HEK293T (cell line): ENCODE measurements at regions not wholly inside any gene's neighbourhood (a gene's known extent, or its start where the extent isn't known, plus 50 kb on each side); places are given as distances from the start of the nearest gene placed in this dataset.

Experiments used
- FOXK2 ChIP-seq: fragments of 450-650 bp; IDR thresholded peaks from 2 replicates; pipeline ENCODE4 v1.6.1; 2016; ENCODE audit warnings: mild to moderate bottlenecking
- SUZ12 ChIP-seq: fragments of 450-650 bp; IDR thresholded peaks from 2 replicates; pipeline ENCODE4 v1.6.1; 2016; ENCODE audit warnings: mild to moderate bottlenecking

GRCh38 chr2:153811516-153811915 lies 60.2 kb upstream of the GALNT13 start:
- TF ChIP-seq FOXK2 (no peak), SUZ12 (no peak)
